ENCODE measurements at regions not wholly inside any gene's neighbourhood (a gene's known extent, or its start where the extent isn't known, plus 50 kb on each side); places are given as distances from the start of the nearest gene placed in this dataset.
A peak's percentile ranks its signal among the peaks of the same experiment; 100 is the strongest.

DNA sequence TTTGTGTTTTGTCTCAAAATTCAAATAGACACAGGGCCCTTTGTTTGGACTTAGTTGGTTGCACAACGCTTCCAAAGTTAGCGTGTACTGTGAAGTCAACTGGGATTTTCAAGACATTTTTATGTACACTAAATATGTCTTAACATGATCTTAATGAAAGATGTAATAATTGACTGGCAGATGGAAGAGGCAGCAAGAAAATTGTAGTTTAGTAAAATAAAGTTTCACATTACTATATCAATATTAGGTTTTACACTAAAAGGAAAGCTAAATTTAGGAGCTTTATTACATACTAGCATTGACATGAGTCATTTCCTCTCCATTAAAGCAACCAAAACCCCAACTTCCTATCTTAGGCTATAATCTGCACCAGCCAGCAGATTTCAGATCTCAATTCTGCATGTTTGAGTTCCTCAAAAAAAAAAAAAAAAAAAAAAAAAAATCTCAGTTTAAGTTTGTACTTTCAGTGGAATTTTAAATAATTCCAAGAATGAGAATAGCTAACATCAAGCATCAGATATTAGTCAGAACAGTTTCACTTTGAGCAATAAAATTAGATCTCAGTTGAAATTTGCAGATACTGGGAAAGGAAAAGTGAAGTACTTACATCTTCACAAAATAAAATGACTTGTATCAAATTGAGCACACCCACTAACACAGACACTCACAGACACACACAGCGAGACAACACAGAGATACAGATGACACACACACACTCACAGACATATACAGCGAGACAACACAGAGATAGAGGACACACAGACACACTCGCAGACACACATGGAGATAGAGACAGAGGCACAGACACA is 346.6 kb upstream of the KLF6 start:
- TF ChIP-seq, protein P1, sequence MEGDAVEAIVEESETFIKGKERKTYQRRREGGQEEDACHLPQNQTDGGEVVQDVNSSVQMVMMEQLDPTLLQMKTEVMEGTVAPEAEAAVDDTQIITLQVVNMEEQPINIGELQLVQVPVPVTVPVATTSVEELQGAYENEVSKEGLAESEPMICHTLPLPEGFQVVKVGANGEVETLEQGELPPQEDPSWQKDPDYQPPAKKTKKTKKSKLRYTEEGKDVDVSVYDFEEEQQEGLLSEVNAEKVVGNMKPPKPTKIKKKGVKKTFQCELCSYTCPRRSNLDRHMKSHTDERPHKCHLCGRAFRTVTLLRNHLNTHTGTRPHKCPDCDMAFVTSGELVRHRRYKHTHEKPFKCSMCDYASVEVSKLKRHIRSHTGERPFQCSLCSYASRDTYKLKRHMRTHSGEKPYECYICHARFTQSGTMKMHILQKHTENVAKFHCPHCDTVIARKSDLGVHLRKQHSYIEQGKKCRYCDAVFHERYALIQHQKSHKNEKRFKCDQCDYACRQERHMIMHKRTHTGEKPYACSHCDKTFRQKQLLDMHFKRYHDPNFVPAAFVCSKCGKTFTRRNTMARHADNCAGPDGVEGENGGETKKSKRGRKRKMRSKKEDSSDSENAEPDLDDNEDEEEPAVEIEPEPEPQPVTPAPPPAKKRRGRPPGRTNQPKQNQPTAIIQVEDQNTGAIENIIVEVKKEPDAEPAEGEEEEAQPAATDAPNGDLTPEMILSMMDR (IDR thresholded peaks at IDR 0.05), result no peak
- H3K4me3 Mint-ChIP-seq, result no peak overlapping the region
- DNase-seq (peak; percentile 57), ATAC-seq (peak; percentile 86)
- H3K36me3 Mint-ChIP-seq (ENCODE audit: low read depth), result peaks cover under 1% of the 10 kb centered on the region
- peaks cover 5% of the 10 kb centered on the region for H3K9me3 Mint-ChIP-seq
- H3K27me3 Mint-ChIP-seq, result no peaks in the 10 kb centered on the region
- H3K4me1 Mint-ChIP-seq (ENCODE audit: low read depth), result peaks cover 45% of the 10 kb centered on the region
- CTCF ChIA-PET, result no interaction called here
- POLR2A ChIA-PET, result interaction anchor here (1.4 to 2.0 kb wide), 2 partner anchors 192 to 346 kb away, joined by 3 to 7 read pairs; partner anchors contain the start of gene KLF6
- no peak overlapping the region for H3K27ac Mint-ChIP-seq
- intact Hi-C loops (cut with micrococcal nuclease), result loop anchor here (10.0 kb wide), 1 partner anchor 327 kb away; no protein-coding TSS in a partner anchor

GRCh38 chr10:4130685-4131084 is 345.7 kb upstream of the KLF6 start:
- H3K27me3 Mint-ChIP-seq, result no peaks in the 10 kb centered on the region
- CTCF ChIA-PET, result interaction anchor here (0.8 kb wide), 1 partner anchor 57 kb away, joined by 3 read pairs; no protein-coding TSS in a partner anchor

GRCh38 chr10:4129866-4130477 is 345.0 kb upstream of the KLF6 start:
- ChIA-PET CTCF (interaction anchor here (0.8 kb wide), 1 partner anchor 57 kb away, joined by 3 read pairs; no protein-coding TSS in a partner anchor), POLR2A (interaction anchor here (0.8 to 2.0 kb wide), 3 partner anchors 9 to 345 kb away, joined by 3 to 7 read pairs (median 4); partner anchors contain the start of gene KLF6)
- peaks cover 15% of the 10 kb centered on the region for H3K9me3 Mint-ChIP-seq
- ATAC-seq (no peak), DNase-seq (no peak)
- H3K4me3 Mint-ChIP-seq, result no peak overlapping the region
- no peaks in the 10 kb centered on the region for H3K27me3 Mint-ChIP-seq
- TF ChIP-seq, protein P1 (IDR thresholded peaks at IDR 0.05), result no peak
- intact Hi-C loops (cut with micrococcal nuclease), result loop anchor here (10.0 kb wide), 1 partner anchor 325 kb away; no protein-coding TSS in a partner anchor
- H3K27ac Mint-ChIP-seq, result no peak overlapping the region
- H3K36me3 Mint-ChIP-seq (ENCODE audit: low read depth), result peaks cover 4% of the 10 kb centered on the region
- peaks cover 29% of the 10 kb centered on the region for H3K4me1 Mint-ChIP-seq (ENCODE audit: low read depth)

More at GRCh38 chr10:4130685-4131084, 345.7 kb upstream of the KLF6 start:
- intact Hi-C loops (cut with micrococcal nuclease), result loop anchor here (10.0 kb wide), 1 partner anchor 326 kb away; no protein-coding TSS in a partner anchor
- ATAC-seq, result no peak
- peak; percentile 17 for DNase-seq
- Mint-ChIP-seq H3K27ac (no peak overlapping the region), H3K9me3 (peaks cover 13% of the 10 kb centered on the region), H3K4me3 (no peak overlapping the region), H3K4me1 (ENCODE audit: low read depth) (peaks cover 36% of the 10 kb centered on the region), H3K36me3 (ENCODE audit: low read depth) (peaks cover 4% of the 10 kb centered on the region)
- TF ChIP-seq, protein P1 (IDR thresholded peaks at IDR 0.05), result no peak
- POLR2A ChIA-PET, result interaction anchor here (0.8 to 2.0 kb wide), 4 partner anchors 9 to 345 kb away, joined by 3 to 7 read pairs (median 4); partner anchors contain the start of gene KLF6

GRCh38 chr10:4127518-4128315 is 342.7 kb upstream of the KLF6 start:
- DNase-seq (peak; percentile 24), ATAC-seq (no peak)
- no peaks in the 10 kb centered on the region for H3K27me3 Mint-ChIP-seq
- peaks cover 4% of the 10 kb centered on the region for H3K36me3 Mint-ChIP-seq (ENCODE audit: low read depth)
- intact Hi-C loops (cut with micrococcal nuclease), result no loop called here
- peaks cover 20% of the 10 kb centered on the region for H3K4me1 Mint-ChIP-seq (ENCODE audit: low read depth)
- H3K4me3 Mint-ChIP-seq, result no peak overlapping the region
- H3K27ac Mint-ChIP-seq, result peak overlapping the region; percentile 26
- POLR2A ChIA-PET, result interaction anchor here (0.9 to 1.3 kb wide), 4 partner anchors 9 to 151 kb away, joined by 3 read pairs; no protein-coding TSS in a partner anchor
- H3K9me3 Mint-ChIP-seq, result peaks cover 18% of the 10 kb centered on the region
- TF ChIP-seq, protein P1 (IDR thresholded peaks at IDR 0.05), result no peak
- CTCF ChIA-PET, result interaction anchor here (0.6 to 1.2 kb wide), 2 partner anchors 9 to 11 kb away, joined by 3 read pairs; no protein-coding TSS in a partner anchor
